Tibial artery (tissue), 4 donors: ENCODE measurements at regions not wholly inside any gene's neighbourhood (a gene's known extent, or its start where the extent isn't known, plus 50 kb on each side); places are given as distances from the start of the nearest gene placed in this dataset.

Source experiments
- DNase-seq, 2 donors: peaks; one replicate each; pipeline ENCODE4 v3.0.0-alpha.2; 2019
- H3K27ac ChIP-seq, 2 donors: fragments of 200-600 bp; sonication (generic) in 1 of 2; 1 replicate in 1 of 2; 2 replicates in 1 of 2; pipeline ENCODE4 v1.5.1; 2018 to 2019; ENCODE audit warnings: mild to moderate bottlenecking in 1 of 2
- H3K27me3 ChIP-seq, 2 donors: fragments of 200-600 bp; sonication (generic) in 1 of 2; one replicate each; pipeline versions ENCODE4 v1.5.1 to v1.6.0; 2016 to 2019
- H3K36me3 ChIP-seq, 3 donors: fragments of 200-600 bp; sonication (generic) in 2 of 3; one replicate each; pipeline ENCODE4 v1.5.1; 2016 to 2019; ENCODE audit warnings: mild to moderate bottlenecking in 2 of 3
- H3K4me1 ChIP-seq, 4 donors: fragments of 200-600 bp; sonication (generic) in 2 of 4; 1 replicate in 3 of 4; 2 replicates in 1 of 4; pipeline ENCODE4 v1.5.1; 2016 to 2019
- H3K4me3 ChIP-seq, 2 donors: fragments of 200-600 bp; sonication (generic) in 1 of 2; 1 replicate in 1 of 2; 2 replicates in 1 of 2; pipeline ENCODE4 v1.5.1; 2018 to 2019; ENCODE audit warnings: mild to moderate bottlenecking in 2 of 2
- H3K9me3 ChIP-seq, 3 donors: fragments of 200-600 bp; sonication (generic) in 1 of 3; one replicate each; pipeline ENCODE4 v1.5.1; 2016 to 2019
- CTCF ChIP-seq, 2 experiments: fragments of 200-600 bp in 1 of 2; fragments of 450-650 bp in 1 of 2; IDR thresholded peaks; one replicate each; pipeline ENCODE4 v1.5.1; 2017 to 2019; ENCODE audit warnings: antibody characterized with exemption in 2 of 2, mild to moderate bottlenecking in 1 of 2, moderate library complexity in 1 of 2
- intact Hi-C: fragments of 100-400 bp; cut with DNase I; formaldehyde crosslinking; loops from one replicate; pipeline ENCODE4 v1.15.0; 2023; ENCODE audit warnings: low total_unique reads

- Histone ChIP-seq H3K4me3 (no peak overlapping the region), H3K27me3 (no peaks in the 10 kb centered on the region), H3K36me3 (no peaks in the 10 kb centered on the region), H3K4me1 (no peaks in the 10 kb centered on the region), H3K27ac (no peak overlapping the region), H3K9me3 (no peaks in the 10 kb centered on the region)
- intact Hi-C loops = no loop called here
- DNase-seq = no peak
- no peak for TF ChIP-seq CTCF (IDR thresholded peaks at IDR 0.05)
Measured at GRCh38 chr7:18364396-18364795, 131.2 kb upstream of the HDAC9 start.

GRCh38 chr7:18366394-18366793, 129.2 kb upstream of the HDAC9 start:
- Histone ChIP-seq H3K4me3 (no peak overlapping the region), H3K9me3 (no peaks in the 10 kb centered on the region), H3K36me3 (no peaks in the 10 kb centered on the region), H3K27ac (no peak overlapping the region), H3K4me1 (no peaks in the 10 kb centered on the region), H3K27me3 (no peaks in the 10 kb centered on the region)
- intact Hi-C loops = no loop called here
- TF ChIP-seq CTCF (IDR thresholded peaks at IDR 0.05) = no peak
- DNase-seq = no peak

GRCh38 chr7:18369011-18369410, 126.5 kb upstream of the HDAC9 start:
- Histone ChIP-seq H3K27me3 (no peaks in the 10 kb centered on the region), H3K4me3 (no peak overlapping the region), H3K9me3 (no peaks in the 10 kb centered on the region), H3K27ac (no peak overlapping the region), H3K4me1 (peaks cover 0 to 4% (median 0%) of the 10 kb centered on the region in 4 donors), H3K36me3 (no peaks in the 10 kb centered on the region)
- DNase-seq = no peak
- intact Hi-C loops = no loop called here
- TF ChIP-seq CTCF (IDR thresholded peaks at IDR 0.05) = no peak

- no peak overlapping the region for H3K4me3 ChIP-seq
- intact Hi-C loops = no loop called here
- no peak for TF ChIP-seq CTCF (IDR thresholded peaks at IDR 0.05)
- H3K27me3 ChIP-seq = no peaks in the 10 kb centered on the region
- DNase-seq = no peak
- peaks cover 0 to 4% (median 0%) of the 10 kb centered on the region in 4 donors for H3K4me1 ChIP-seq
- no peak overlapping the region for H3K27ac ChIP-seq
- H3K9me3 ChIP-seq = no peaks in the 10 kb centered on the region
- no peaks in the 10 kb centered on the region for H3K36me3 ChIP-seq
Measured at GRCh38 chr7:18370633-18371032, 124.9 kb upstream of the HDAC9 start.

- H3K27ac ChIP-seq = no peak overlapping the region
- no peak for DNase-seq
- no peaks in the 10 kb centered on the region for H3K4me1 ChIP-seq
- H3K27me3 ChIP-seq = no peaks in the 10 kb centered on the region
- TF ChIP-seq CTCF (IDR thresholded peaks at IDR 0.05) = no peak
- H3K4me3 ChIP-seq = no peak overlapping the region
- H3K9me3 ChIP-seq = no peaks in the 10 kb centered on the region
- intact Hi-C loops = no loop called here
- no peaks in the 10 kb centered on the region for H3K36me3 ChIP-seq
Measured at GRCh38 chr7:18378989-18379605, 116.5 kb upstream of the HDAC9 start.
